ENCODE measurements at regions not wholly inside any gene's neighbourhood (a gene's known extent, or its start where the extent isn't known, plus 50 kb on each side); places are given as distances from the start of the nearest gene placed in this dataset.

GRCh38 chr9:36728651-36729520, 156.2 kb downstream of the MELK start:
- Histone ChIP-seq H3K27ac (no peak overlapping the region), H3K4me3 (no peak overlapping the region)
- TF ChIP-seq CTCF (IDR thresholded peaks at IDR 0.05): no peak
- no peak for DNase-seq (ENCODE audit: low spot score)

GRCh38 chr9:36729906-36730305, 157.2 kb downstream of the MELK start:
- no peak overlapping the region for H3K4me3 ChIP-seq
- DNase-seq (ENCODE audit: low spot score): no peak
- H3K27ac ChIP-seq: no peak overlapping the region
- no peak for TF ChIP-seq CTCF (IDR thresholded peaks at IDR 0.05)

GRCh38 chr9:36730414-36730813, 157.7 kb downstream of the MELK start:
- no peak for DNase-seq (ENCODE audit: low spot score)
- H3K4me3 ChIP-seq: no peak overlapping the region
- H3K27ac ChIP-seq: no peak overlapping the region
- no peak for TF ChIP-seq CTCF (IDR thresholded peaks at IDR 0.05)

- no peak overlapping the region for H3K4me3 ChIP-seq
- TF ChIP-seq CTCF (IDR thresholded peaks at IDR 0.05): no peak
- no peak overlapping the region for H3K27ac ChIP-seq
- DNase-seq (ENCODE audit: low spot score): no peak
Measured at GRCh38 chr9:36731068-36731956, 158.6 kb downstream of the MELK start.

- DNase-seq (ENCODE audit: low spot score): no peak
- no peak for TF ChIP-seq CTCF (IDR thresholded peaks at IDR 0.05)
- H3K27ac ChIP-seq: no peak overlapping the region
Measured at GRCh38 chr9:36734737-36735136, 162.0 kb downstream of the MELK start.

GRCh38 chr9:36736648-36737047, 164.0 kb downstream of the MELK start:
- H3K4me3 ChIP-seq: no peak overlapping the region
- no peak overlapping the region for H3K27ac ChIP-seq
- no peak for TF ChIP-seq CTCF (IDR thresholded peaks at IDR 0.05)
- no peak for DNase-seq (ENCODE audit: low spot score)

More at GRCh38 chr9:36734737-36735136, 162.0 kb downstream of the MELK start:
- no peak overlapping the region for H3K4me3 ChIP-seq

All from coronary artery (tissue), 2 donors.